CD4-positive, alpha-beta T cell treated with Interleukin-21 for 1 hour (primary cell): ENCODE measurements at regions not wholly inside any gene's neighbourhood (a gene's known extent, or its start where the extent isn't known, plus 50 kb on each side); places are given as distances from the start of the nearest gene placed in this dataset.
"Not testable (repeated sequence)": the region's sequence is repeated elsewhere in the genome, so short reads cannot be mapped to it uniquely, and the experiment has no call there.

Experiments
- DNase-seq: peaks from one replicate; pipeline ENCODE4 v3.0.0-alpha.2; 2020

GRCh38 chr3:140821493-140821892 lies 120.1 kb upstream of the SLC25A36 start:
- DNase-seq, result no peak

GRCh38 chr3:140822401-140823047 lies 119.1 kb upstream of the SLC25A36 start:
- DNase-seq, result no peak

DNA sequence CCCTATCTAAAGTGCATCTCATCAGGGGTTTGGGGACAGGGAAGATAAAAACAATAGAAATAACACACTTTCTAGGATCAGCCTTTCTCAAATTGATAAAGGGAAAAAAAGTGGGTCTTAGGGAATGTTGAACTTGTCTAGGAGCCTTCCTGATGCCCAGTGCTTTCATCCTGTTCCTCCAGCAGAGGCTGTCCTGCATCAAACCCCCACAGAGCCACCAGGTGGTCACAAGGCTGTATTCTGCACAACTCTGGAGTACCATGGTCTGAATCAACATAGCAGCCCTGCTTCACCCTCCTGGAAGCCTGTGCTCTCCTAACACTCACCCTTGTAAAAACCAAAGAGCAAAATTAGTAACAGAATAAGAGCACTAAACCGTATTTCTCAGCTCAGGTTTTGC lies 118.5 kb upstream of the SLC25A36 start:
- DNase-seq, result no peak

DNA sequence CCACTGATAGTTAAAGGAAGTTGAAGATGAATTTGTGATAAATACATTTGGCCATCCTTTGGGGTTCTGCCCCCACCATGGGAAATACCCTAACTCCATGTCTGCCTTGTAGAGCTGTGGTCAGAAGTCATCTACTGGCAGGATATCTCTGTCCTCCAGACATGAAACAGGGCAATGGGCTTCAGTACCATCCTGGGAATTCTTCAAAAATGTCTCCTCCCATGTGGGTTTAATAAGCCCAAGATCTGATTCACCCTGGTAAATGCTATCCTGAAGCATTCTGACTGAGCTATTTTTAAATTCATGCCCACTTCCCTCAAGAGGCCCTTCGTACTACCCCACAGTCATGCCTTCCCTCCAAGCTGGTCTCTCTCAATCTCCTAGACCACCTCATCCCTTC lies 113.7 kb upstream of the SLC25A36 start:
- no peak for DNase-seq

GRCh38 chr3:140828585-140828984 lies 113.1 kb upstream of the SLC25A36 start:
- no peak for DNase-seq

- no peak for DNase-seq
These were observed 111.8 kb upstream of the SLC25A36 start for GRCh38 chr3:140829796-140830195.

DNA sequence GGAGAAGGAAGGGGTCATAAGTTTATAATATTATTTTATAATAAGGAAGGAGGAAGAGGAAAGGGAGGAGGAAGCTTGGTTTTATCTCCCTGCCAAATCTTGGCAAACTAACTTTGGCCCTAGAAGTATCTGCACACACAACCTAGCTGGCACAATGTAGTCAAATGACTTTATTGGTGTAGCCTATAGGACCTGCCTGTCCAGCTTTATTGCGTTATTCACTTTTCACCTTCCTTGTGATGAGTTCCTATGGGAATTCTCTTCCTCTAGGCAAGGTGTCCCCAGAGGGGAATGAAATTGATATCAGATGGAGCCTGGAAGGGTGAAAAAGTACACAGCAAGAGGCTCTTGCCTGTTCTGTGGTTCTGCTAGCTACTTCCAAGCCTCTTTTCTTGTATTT lies 111.2 kb upstream of the SLC25A36 start:
- DNase-seq, result no peak

- no peak for DNase-seq
These were observed 108.8 kb upstream of the SLC25A36 start for GRCh38 chr3:140832883-140833282.

GRCh38 chr3:140834266-140835037 lies 107.2 kb upstream of the SLC25A36 start:
- DNase-seq, result no peak

GRCh38 chr3:140842984-140843649 lies 98.5 kb upstream of the SLC25A36 start:
- DNase-seq, result no peak

- DNase-seq, result no peak
These were observed 98.0 kb upstream of the SLC25A36 start for GRCh38 chr3:140843656-140844055.

- no peak for DNase-seq
These were observed 97.6 kb upstream of the SLC25A36 start for GRCh38 chr3:140844072-140844471.

- DNase-seq, result no peak
These were observed 95.8 kb upstream of the SLC25A36 start for GRCh38 chr3:140845882-140846281.

DNA sequence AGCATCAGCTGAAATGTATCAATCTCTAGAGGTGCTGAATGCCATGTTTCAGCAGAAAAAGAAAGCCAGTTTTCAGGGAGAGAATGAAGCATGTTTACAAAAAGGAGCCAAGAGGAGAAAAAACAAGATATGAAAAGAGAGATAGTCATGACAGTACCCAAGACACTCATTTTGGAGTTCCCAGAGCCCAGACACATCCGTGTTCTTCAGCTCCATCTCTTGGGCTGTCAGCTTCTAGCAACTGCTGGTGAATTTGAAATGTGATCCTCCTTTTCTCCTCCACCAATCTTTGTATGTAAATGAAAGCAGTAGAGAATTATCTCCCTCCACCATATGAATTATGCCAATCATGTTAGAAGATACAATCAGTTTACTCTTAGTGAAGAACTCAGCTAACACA lies 93.0 kb upstream of the SLC25A36 start:
- DNase-seq, result no peak

DNA sequence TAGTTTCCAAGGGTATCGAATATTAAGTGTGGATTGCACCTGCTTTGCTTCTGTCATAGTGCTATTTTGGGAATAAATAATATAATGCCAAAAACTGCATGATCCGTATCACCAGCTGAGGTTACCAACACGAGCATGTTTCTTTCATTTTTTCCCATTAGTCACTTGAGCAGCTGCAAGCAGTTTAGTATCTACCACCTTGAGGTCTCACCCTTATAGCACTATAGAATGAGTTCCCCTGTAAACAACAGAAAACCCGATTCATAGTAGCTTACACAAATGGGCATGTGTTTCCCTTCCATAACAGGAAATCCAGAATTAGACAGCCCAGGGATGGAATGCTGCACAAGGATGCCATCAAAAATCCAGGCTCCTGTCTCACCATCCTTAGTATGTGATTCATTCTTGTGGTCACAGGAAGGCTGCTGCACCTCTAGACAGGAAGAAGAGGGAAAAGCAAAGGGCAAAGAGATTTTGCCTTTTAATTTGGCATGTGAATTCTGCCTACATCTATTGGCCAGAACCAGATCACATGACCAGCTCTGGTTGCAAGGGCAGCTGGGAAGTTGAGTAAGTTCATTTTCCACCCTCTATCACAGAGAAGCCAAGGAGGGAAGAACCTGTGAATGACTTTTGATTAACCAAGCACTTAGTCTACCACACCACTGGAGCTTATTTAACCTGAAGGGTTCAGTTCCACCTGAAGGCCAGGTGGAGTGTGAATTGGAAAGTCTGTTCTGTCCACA lies 91.3 kb upstream of the SLC25A36 start:
- DNase-seq, result no peak

DNA sequence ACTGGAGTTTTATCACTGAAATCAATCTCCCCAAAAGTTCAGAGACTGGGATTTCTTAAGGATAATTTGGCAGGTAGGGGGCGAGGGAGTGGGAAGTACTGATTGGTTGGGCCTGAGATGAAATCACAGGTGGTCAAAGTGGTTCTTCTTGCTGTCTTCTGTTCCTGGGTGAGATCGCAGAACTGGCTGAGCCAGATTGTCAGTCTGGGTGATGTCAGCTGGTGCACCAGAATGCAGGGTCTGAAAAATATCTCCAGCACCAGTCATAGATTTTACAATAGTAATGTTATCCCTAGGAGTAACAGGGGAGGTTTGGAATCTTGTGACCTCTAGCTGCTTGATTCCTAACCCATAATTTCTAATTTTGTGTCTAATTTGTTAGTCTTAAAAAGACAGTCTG lies 86.7 kb upstream of the SLC25A36 start:
- DNase-seq, result no peak

GRCh38 chr3:140856905-140857304 lies 84.7 kb upstream of the SLC25A36 start:
- no peak for DNase-seq

GRCh38 chr3:140857993-140858392 lies 83.6 kb upstream of the SLC25A36 start:
- no peak for DNase-seq

DNA sequence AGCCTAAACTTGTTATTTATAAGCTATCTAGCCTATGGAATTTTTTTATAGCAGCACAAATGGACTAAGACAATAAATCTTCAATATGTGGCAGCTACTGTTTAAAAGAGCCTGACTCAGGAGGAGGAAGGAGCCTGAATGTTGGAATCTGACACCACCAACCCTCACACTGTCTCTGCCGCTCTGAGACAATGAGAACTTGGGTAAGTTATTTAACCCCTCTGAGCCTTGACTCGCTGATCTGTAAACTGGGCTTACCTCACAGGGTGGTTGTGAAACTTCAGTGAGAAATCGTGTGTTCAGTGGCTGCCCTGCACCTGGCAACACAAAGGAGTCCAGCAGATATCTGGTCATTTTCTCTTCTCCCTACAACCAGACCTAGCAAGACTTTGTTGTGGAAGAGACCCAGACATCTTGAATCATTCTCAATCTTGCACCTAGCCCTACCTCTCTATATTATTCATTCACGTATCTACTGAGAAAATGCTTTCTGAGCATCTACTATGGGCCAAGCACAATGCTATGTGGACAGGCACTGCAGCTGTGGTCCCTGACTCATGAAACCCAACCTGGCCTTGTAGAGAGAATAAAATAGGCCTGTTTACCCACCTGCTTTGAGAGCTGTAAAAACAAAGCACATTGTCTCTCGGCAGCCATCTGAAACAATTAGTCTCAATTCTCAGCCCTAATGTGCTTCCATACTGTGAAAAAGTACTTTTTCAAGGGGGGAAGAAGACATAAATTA lies 81.9 kb upstream of the SLC25A36 start:
- no peak for DNase-seq

- peak; percentile 34 for DNase-seq
These were observed 78.0 kb upstream of the SLC25A36 start for GRCh38 chr3:140863580-140864009.

DNA sequence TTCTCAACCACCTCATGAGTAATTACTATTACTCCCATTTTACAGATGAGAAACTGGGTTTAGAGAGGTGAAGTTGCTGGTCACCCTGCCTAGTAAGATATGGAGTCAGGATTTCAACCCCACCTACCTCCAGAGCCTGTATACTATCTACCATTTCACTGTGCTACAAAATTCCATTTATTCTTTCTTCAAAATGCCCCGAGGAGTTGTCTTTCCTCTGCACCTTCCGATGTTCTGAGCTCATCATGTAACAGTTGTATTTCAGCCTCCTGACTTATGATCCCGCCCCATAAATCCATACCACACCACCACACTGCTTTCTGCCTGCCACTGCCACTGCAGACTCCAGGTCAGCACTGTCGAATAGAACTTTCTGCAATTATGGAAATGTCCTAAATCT lies 71.3 kb upstream of the SLC25A36 start:
- no peak for DNase-seq

DNA sequence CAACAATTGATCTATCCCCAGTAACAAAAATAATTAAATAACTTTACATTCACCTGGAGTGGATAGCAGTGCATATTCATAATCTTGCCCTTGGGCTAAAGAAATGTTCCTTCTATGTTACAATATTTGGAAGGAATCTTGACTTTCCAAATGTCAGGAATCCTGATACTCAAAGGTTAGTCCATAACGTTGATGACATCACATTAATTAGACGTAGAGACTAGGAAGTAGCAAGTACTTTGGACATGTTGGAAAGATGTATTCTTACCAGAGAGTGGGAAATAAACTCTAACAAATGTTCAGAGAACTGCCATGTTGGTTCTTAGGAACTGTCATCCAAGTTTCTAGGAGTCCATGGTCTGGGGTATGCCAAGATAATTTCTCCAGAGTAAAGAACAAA lies 70.6 kb upstream of the SLC25A36 start:
- no peak for DNase-seq

DNA sequence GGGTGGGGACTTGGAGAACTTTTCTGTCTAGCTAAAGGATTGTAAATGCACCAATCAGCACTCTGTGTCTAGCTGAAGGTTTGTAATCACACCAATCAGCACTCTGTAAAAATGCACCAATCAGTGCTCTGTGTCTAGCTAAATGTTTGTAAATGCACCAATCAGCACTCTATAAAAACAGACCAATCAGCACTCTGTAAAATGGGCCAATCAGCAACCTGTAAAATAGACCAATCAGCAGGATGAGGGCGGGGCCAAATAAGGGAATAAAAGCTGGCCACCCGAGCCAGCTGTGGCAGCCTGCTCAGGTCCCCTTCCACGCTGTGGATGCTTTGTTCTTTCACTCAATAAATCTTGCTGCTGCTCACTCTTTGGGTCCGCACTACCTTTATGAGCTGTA lies 69.5 kb upstream of the SLC25A36 start:
- not testable (repeated sequence) for DNase-seq
